SU-DHL-6 (cell line): ENCODE measurements at regions not wholly inside any gene's neighbourhood (a gene's known extent, or its start where the extent isn't known, plus 50 kb on each side); places are given as distances from the start of the nearest gene placed in this dataset.

Experiments used
- EZH2phosphoT487 ChIP-seq: fragments of 200-600 bp; sonication (generic), shearing (Covaris generic); conservative IDR thresholded peaks from 2 replicates; pipeline ENCODE4 v1.6.1; 2018; ENCODE audit warnings: mild to moderate bottlenecking, antibody characterized with exemption, low read length, moderate library complexity, mixed read lengths
- TF ChIP-seq, protein P1 (sequence below): fragments of 200-600 bp; sonication (generic); IDR thresholded peaks from one replicate; pipeline ENCODE4 v1.5.1; 2017; ENCODE audit warnings: antibody characterized with exemption, mild to moderate bottlenecking, low read length, moderate library complexity; ENCODE audit not compliant: insufficient read depth, poor library complexity, severe bottlenecking

DNA sequence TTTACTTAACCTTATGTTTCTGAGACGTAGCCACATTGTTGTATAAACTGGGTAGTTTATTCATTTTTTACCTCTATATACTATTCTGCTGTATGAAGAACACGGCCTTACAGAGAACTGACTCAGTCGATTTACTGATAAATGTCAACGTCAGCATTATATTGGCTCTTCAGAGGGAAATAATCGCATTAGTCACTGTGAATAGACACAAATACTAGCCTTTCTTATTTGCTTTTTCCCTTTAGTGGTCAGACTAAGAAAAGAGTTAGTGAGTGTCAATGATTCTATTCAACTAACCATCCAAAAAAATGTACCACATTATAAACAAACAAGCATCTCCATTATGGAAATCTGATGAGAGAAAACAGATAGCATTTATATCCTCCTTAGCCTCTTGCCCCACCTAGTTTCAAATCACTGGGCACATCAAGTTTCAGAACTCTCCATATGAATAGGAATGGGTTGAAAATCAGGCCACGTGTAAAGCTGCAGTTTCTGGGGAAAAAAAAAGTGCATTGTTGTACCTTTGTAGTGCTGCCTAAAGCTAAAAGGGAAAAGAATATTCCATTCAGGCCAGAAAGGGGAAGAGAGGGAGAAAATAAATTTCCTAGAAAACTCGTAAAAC, 146.7 kb upstream of the VCX3A start:
- TF ChIP-seq, protein P1, sequence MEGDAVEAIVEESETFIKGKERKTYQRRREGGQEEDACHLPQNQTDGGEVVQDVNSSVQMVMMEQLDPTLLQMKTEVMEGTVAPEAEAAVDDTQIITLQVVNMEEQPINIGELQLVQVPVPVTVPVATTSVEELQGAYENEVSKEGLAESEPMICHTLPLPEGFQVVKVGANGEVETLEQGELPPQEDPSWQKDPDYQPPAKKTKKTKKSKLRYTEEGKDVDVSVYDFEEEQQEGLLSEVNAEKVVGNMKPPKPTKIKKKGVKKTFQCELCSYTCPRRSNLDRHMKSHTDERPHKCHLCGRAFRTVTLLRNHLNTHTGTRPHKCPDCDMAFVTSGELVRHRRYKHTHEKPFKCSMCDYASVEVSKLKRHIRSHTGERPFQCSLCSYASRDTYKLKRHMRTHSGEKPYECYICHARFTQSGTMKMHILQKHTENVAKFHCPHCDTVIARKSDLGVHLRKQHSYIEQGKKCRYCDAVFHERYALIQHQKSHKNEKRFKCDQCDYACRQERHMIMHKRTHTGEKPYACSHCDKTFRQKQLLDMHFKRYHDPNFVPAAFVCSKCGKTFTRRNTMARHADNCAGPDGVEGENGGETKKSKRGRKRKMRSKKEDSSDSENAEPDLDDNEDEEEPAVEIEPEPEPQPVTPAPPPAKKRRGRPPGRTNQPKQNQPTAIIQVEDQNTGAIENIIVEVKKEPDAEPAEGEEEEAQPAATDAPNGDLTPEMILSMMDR, result no peak
- no peak for TF ChIP-seq EZH2phosphoT487
